Hepatic stellate cell (primary cell): ENCODE measurements at regions not wholly inside any gene's neighbourhood (a gene's known extent, or its start where the extent isn't known, plus 50 kb on each side); places are given as distances from the start of the nearest gene placed in this dataset.
"Not testable (repeated sequence)": the region's sequence is repeated elsewhere in the genome, so short reads cannot be mapped to it uniquely, and the experiment has no call there.

Source experiments
- DNase-seq: peaks from one replicate; pipeline ENCODE4 v3.0.0; 2011; ENCODE audit warnings: low spot score

GRCh38 chr5:37962389-37962788 lies 122.5 kb upstream of the GDNF start:
- DNase-seq, result no peak

- DNase-seq, result no peak
These were observed 117.4 kb upstream of the GDNF start for GRCh38 chr5:37957218-37957617.

- no peak for DNase-seq
These were observed 115.9 kb upstream of the GDNF start for GRCh38 chr5:37955748-37956147.

- DNase-seq, result no peak
These were observed 114.7 kb upstream of the GDNF start for GRCh38 chr5:37954561-37954960.

- DNase-seq, result no peak
These were observed 112.3 kb upstream of the GDNF start for GRCh38 chr5:37951946-37952721.

GRCh38 chr5:37950436-37950835 lies 110.6 kb upstream of the GDNF start:
- no peak for DNase-seq

GRCh38 chr5:37945446-37945845 lies 105.6 kb upstream of the GDNF start:
- no peak for DNase-seq

- not testable (repeated sequence) for DNase-seq
These were observed 103.3 kb upstream of the GDNF start for GRCh38 chr5:37943136-37943535.

- DNase-seq, result no peak
These were observed 101.2 kb upstream of the GDNF start for GRCh38 chr5:37940931-37941623.

- DNase-seq, result no peak
These were observed 99.0 kb upstream of the GDNF start for GRCh38 chr5:37938861-37939260.

GRCh38 chr5:37938076-37938852 lies 98.4 kb upstream of the GDNF start:
- no peak for DNase-seq

GRCh38 chr5:37936091-37936490 lies 96.2 kb upstream of the GDNF start:
- DNase-seq, result no peak

- DNase-seq, result no peak
These were observed 93.7 kb upstream of the GDNF start for GRCh38 chr5:37933576-37933975.

GRCh38 chr5:37932450-37932849 lies 92.6 kb upstream of the GDNF start:
- DNase-seq, result no peak

GRCh38 chr5:37931541-37931940 lies 91.7 kb upstream of the GDNF start:
- DNase-seq, result no peak

- DNase-seq, result no peak
These were observed 90.5 kb upstream of the GDNF start for GRCh38 chr5:37930350-37930749.

- no peak for DNase-seq
These were observed 90.0 kb upstream of the GDNF start for GRCh38 chr5:37929791-37930190.

- DNase-seq, result not testable (repeated sequence)
These were observed 87.9 kb upstream of the GDNF start for GRCh38 chr5:37927753-37928152.

- no peak for DNase-seq
These were observed 86.9 kb upstream of the GDNF start for GRCh38 chr5:37926732-37927131.

- no peak for DNase-seq
These were observed 81.6 kb upstream of the GDNF start for GRCh38 chr5:37921452-37921851.

GRCh38 chr5:37918424-37918823 lies 78.6 kb upstream of the GDNF start:
- DNase-seq, result no peak

GRCh38 chr5:37916525-37916924 lies 76.7 kb upstream of the GDNF start:
- DNase-seq, result no peak
